ENCODE measurements at regions not wholly inside any gene's neighbourhood (a gene's known extent, or its start where the extent isn't known, plus 50 kb on each side); places are given as distances from the start of the nearest gene placed in this dataset.

GRCh38 chr18:22711192-22711685, 221.9 kb upstream of the RBBP8 start:
- no peak for TF ChIP-seq CTCF (IDR thresholded peaks at IDR 0.05)
- no peak for TF ChIP-seq EP300 (IDR thresholded peaks at IDR 0.05)
